ENCODE measurements at regions not wholly inside any gene's neighbourhood (a gene's known extent, or its start where the extent isn't known, plus 50 kb on each side); places are given as distances from the start of the nearest gene placed in this dataset.
"Not testable (repeated sequence)": the region's sequence is repeated elsewhere in the genome, so short reads cannot be mapped to it uniquely, and the experiment has no call there.

- no peak for DNase-seq (ENCODE audit: low spot score)
Observed at GRCh38 chr2:61631321-61631720, 93.2 kb upstream of the XPO1 start.

GRCh38 chr2:61626827-61627226 lies 88.7 kb upstream of the XPO1 start:
- FAIRE-seq = no peak
- no peak for DNase-seq (ENCODE audit: low spot score)

More at GRCh38 chr2:61631321-61631720, 93.2 kb upstream of the XPO1 start:
- no peak for FAIRE-seq

- DNase-seq (ENCODE audit: low spot score) (no peak), FAIRE-seq (no peak)
Observed at GRCh38 chr2:61623747-61624146, 85.6 kb upstream of the XPO1 start.

- FAIRE-seq = no peak
- peak; percentile 83 for DNase-seq (ENCODE audit: low spot score)
Observed at GRCh38 chr2:61620244-61621159, 82.3 kb upstream of the XPO1 start.

- DNase-seq (ENCODE audit: low spot score) = no peak
- FAIRE-seq = no peak
Observed at GRCh38 chr2:61619561-61619960, 81.4 kb upstream of the XPO1 start.

- DNase-seq (ENCODE audit: low spot score) (no peak), FAIRE-seq (no peak)
Observed at GRCh38 chr2:61617610-61618009, 79.5 kb upstream of the XPO1 start.

- FAIRE-seq (no peak), DNase-seq (ENCODE audit: low spot score) (no peak)
Observed at GRCh38 chr2:61605245-61605644, 67.1 kb upstream of the XPO1 start.

GRCh38 chr2:61604433-61604832 lies 66.3 kb upstream of the XPO1 start:
- DNase-seq (ENCODE audit: low spot score) = no peak
- FAIRE-seq = no peak

GRCh38 chr2:61598515-61599156 lies 60.5 kb upstream of the XPO1 start:
- DNase-seq (ENCODE audit: low spot score) = not testable (repeated sequence)
- FAIRE-seq = peak; percentile 58

- FAIRE-seq = no peak
- no peak for DNase-seq (ENCODE audit: low spot score)
Observed at GRCh38 chr2:61597300-61598289, 59.4 kb upstream of the XPO1 start.

- FAIRE-seq; DNase-seq (ENCODE audit: low spot score): not testable (repeated sequence)
Observed at GRCh38 chr2:61594201-61594600, 56.0 kb upstream of the XPO1 start.

GRCh38 chr2:61593648-61594047 lies 55.5 kb upstream of the XPO1 start:
- not testable (repeated sequence) for FAIRE-seq; DNase-seq (ENCODE audit: low spot score)

GRCh38 chr2:61590214-61590613 lies 52.1 kb upstream of the XPO1 start:
- DNase-seq (ENCODE audit: low spot score) = no peak
- no peak for FAIRE-seq

- DNase-seq (ENCODE audit: low spot score) = no peak
- no peak for FAIRE-seq
Observed at GRCh38 chr2:61588566-61588965, 50.4 kb upstream of the XPO1 start.

Data from urothelium cell line (cell line).